ENCODE measurements at regions not wholly inside any gene's neighbourhood (a gene's known extent, or its start where the extent isn't known, plus 50 kb on each side); places are given as distances from the start of the nearest gene placed in this dataset.

DNA sequence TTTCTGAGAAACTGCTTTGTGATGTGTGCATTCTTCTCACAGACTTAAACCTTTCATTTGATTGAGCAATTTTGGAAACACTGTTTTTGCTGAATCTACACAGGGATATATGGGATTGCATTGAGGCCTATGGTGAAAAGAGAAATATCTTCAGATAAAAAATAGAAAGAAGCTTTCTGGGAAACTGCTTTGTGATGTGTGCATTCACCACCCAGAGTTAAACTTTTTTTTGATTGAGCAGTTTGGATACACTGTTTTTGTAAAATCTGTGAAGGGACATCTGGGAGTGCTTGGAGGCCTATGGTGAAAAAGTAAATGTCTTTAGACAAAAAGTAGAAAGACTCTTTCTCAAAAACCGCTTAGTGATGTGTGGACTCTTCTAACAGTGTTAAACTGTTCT lies 1683.8 kb downstream of the UQCRFS1 start:
- Mint-ChIP-seq H3K36me3 (peaks cover 19% of the 10 kb centered on the region), H3K27ac (no peak overlapping the region), H3K4me1 (ENCODE audit: low read depth) (no peaks in the 10 kb centered on the region), H3K4me3 (no peak overlapping the region), H3K9me3 (peaks cover 78% of the 10 kb centered on the region), H3K27me3 (no peaks in the 10 kb centered on the region)
- ChIA-PET CTCF (no interaction called here), POLR2A (no interaction called here)
- intact Hi-C loops (cut with micrococcal nuclease), result no loop called here
- no peak for DNase-seq

DNA sequence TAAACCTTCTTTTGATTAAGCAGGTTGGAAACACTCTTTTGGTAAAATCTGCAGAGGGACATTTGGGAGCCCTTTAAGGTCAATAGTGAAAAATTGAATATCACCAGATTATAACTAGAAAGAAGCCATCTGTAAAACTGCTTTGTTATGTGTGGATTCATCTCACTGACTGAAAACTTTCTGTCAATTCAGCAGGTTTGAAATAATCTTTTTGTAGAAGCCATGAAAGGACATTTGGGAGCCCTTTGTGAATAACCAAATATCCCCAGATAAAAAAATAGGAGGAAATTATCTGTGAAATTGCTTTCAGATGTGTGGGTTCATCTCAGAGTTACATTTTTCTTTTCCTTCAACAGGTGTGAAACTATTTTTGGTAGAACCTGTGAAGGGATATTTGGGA lies 1690.7 kb downstream of the UQCRFS1 start:
- Mint-ChIP-seq H3K27me3 (no peaks in the 10 kb centered on the region), H3K36me3 (peaks cover 2% of the 10 kb centered on the region), H3K4me1 (ENCODE audit: low read depth) (no peaks in the 10 kb centered on the region), H3K27ac (no peak overlapping the region), H3K9me3 (peaks cover 46% of the 10 kb centered on the region), H3K4me3 (no peak overlapping the region)
- DNase-seq, result no peak
- CTCF ChIA-PET, result no interaction called here
- POLR2A ChIA-PET, result no interaction called here
- intact Hi-C loops (cut with micrococcal nuclease), result no loop called here

Data from activated CD4-positive, alpha-beta memory T cell treated with anti-CD3 and anti-CD28 coated beads for 36 hours (primary cell).